ENCODE measurements at regions not wholly inside any gene's neighbourhood (a gene's known extent, or its start where the extent isn't known, plus 50 kb on each side); places are given as distances from the start of the nearest gene placed in this dataset.

DNA sequence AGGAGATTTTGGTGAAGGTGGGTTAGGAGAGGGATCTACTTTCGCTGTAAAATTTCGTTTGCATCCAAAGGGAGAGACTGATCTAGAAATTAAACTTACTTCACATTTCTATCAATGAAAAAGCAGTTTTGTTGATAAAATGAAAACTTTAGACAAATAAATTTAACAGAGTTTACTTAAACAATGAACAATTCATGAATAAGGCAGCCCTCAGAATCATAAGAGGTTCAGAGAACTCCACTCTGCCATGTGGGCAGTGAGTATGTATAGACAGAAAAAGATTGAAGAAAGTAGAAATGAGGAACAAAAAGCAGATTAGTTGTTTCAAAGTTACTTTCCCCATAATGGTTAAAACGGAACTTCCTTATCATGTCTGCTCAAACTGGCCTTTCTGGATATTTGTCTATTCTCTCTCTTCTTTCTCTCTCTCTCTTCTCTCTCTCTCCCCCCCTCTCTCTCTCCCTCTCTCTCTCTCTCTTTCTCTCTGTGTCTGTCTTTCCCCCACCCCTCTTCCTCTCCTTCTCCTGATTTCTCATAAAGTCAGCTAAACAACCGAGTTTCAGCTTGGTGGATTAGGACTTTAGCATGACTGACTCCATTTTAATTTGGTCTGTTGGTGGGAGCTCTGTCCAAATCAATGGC lies 248.9 kb downstream of the TJP1 start:
- Histone ChIP-seq H4K20me1 (ENCODE audit: control insufficient read depth, extremely low read depth, insufficient read depth, low read length) (no peaks in the 10 kb centered on the region), H3K4me2 (ENCODE audit: extremely low read depth, insufficient read depth, low read length) (no peak overlapping the region), H3K27me3 (ENCODE audit: control insufficient read depth, insufficient read depth, low read length) (peaks cover 29% of the 10 kb centered on the region), H3K9ac (ENCODE audit: insufficient read depth, low read length) (no peak overlapping the region), H3K4me1 (ENCODE audit: control insufficient read depth, extremely low read depth, insufficient read depth, low read length) (no peaks in the 10 kb centered on the region), H3K27ac (ENCODE audit: insufficient read depth, low read length) (no peak overlapping the region), H2AFZ (ENCODE audit: low read length) (no peak overlapping the region), H3K4me3 (replicated peaks in 1 of 4; ENCODE audit: control extremely low read depth in 1 of 4, insufficient read depth in 1 of 4, low read depth in 3 of 4, low read length in 4 of 4) (no peak overlapping the region), H3K79me2 (ENCODE audit: control insufficient read depth, insufficient read depth, low read length) (no peaks in the 10 kb centered on the region), H3K9me3 (ENCODE audit: control insufficient read depth, insufficient read depth, low read depth, low read length) (no peaks in the 10 kb centered on the region), H3K36me3 (ENCODE audit: control insufficient read depth, insufficient read depth, low read length) (no peaks in the 10 kb centered on the region)
- DNase-seq (ENCODE audit: low read depth in 2 of 2), result no peak
- TF ChIP-seq, protein P1, sequence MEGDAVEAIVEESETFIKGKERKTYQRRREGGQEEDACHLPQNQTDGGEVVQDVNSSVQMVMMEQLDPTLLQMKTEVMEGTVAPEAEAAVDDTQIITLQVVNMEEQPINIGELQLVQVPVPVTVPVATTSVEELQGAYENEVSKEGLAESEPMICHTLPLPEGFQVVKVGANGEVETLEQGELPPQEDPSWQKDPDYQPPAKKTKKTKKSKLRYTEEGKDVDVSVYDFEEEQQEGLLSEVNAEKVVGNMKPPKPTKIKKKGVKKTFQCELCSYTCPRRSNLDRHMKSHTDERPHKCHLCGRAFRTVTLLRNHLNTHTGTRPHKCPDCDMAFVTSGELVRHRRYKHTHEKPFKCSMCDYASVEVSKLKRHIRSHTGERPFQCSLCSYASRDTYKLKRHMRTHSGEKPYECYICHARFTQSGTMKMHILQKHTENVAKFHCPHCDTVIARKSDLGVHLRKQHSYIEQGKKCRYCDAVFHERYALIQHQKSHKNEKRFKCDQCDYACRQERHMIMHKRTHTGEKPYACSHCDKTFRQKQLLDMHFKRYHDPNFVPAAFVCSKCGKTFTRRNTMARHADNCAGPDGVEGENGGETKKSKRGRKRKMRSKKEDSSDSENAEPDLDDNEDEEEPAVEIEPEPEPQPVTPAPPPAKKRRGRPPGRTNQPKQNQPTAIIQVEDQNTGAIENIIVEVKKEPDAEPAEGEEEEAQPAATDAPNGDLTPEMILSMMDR (conservative IDR thresholded peaks at IDR 0.05 in 1 of 2, IDR thresholded peaks at IDR 0.05 in 1 of 2; ENCODE audit: low read depth in 1 of 2, low read length in 2 of 2), result no peak
- TF ChIP-seq EZH2 (IDR thresholded peaks at IDR 0.05; ENCODE audit: low read length, missing control alignments), result no peak

DNA sequence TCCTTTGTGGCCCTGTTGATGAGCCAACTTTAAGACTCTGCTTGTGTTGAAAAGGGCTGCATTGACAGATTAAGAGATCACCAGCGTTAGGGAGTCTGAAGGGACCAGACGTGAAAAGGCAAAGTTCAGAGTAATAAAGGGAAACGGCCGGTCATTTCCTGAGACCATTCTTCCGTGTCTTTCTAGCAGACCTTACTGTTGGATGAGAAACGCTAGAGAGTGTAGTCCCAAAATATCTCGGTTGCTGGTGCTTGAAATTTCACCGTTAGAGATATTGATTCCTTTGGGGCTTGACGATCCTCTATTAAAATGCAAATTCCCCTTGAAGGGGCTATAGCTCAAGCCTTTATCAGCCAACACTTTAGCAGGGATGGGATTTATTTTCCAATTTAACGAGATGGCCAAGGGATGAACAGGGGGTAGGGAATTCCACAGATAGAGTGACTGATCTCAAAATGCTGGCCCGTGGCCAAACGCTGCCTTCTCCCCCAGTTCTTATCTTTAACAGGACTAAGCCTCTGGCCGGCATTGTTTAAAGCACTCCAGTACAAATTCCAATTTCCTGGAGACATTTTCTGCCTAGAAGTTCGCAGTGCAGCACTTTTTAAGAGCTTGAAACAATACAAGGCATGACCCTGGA lies 250.4 kb downstream of the TJP1 start:
- H3K36me3 ChIP-seq (ENCODE audit: control insufficient read depth, insufficient read depth, low read length), result no peaks in the 10 kb centered on the region
- no peaks in the 10 kb centered on the region for H4K20me1 ChIP-seq (ENCODE audit: control insufficient read depth, extremely low read depth, insufficient read depth, low read length)
- H2AFZ ChIP-seq (ENCODE audit: low read length), result no peak overlapping the region
- no peak overlapping the region for H3K4me2 ChIP-seq (ENCODE audit: extremely low read depth, insufficient read depth, low read length)
- no peaks in the 10 kb centered on the region for H3K9me3 ChIP-seq (ENCODE audit: control insufficient read depth, insufficient read depth, low read depth, low read length)
- H3K79me2 ChIP-seq (ENCODE audit: control insufficient read depth, insufficient read depth, low read length), result no peaks in the 10 kb centered on the region
- no peak overlapping the region for H3K27ac ChIP-seq (ENCODE audit: insufficient read depth, low read length)
- no peaks in the 10 kb centered on the region for H3K4me1 ChIP-seq (ENCODE audit: control insufficient read depth, extremely low read depth, insufficient read depth, low read length)
- H3K4me3 ChIP-seq (replicated peaks in 1 of 4; ENCODE audit: control extremely low read depth in 1 of 4, insufficient read depth in 1 of 4, low read depth in 3 of 4, low read length in 4 of 4), result no peak overlapping the region
- TF ChIP-seq, protein P1 (conservative IDR thresholded peaks at IDR 0.05 in 1 of 2, IDR thresholded peaks at IDR 0.05 in 1 of 2; ENCODE audit: low read depth in 1 of 2, low read length in 2 of 2), result no peak
- peak; percentile 22 for TF ChIP-seq EZH2 (IDR thresholded peaks at IDR 0.05; ENCODE audit: low read length, missing control alignments)
- DNase-seq (ENCODE audit: low read depth in 2 of 2), result peak in 1 of 2 donors; percentile 17
- peaks cover 33% of the 10 kb centered on the region for H3K27me3 ChIP-seq (ENCODE audit: control insufficient read depth, insufficient read depth, low read length)
- no peak overlapping the region for H3K9ac ChIP-seq (ENCODE audit: insufficient read depth, low read length)

DNA sequence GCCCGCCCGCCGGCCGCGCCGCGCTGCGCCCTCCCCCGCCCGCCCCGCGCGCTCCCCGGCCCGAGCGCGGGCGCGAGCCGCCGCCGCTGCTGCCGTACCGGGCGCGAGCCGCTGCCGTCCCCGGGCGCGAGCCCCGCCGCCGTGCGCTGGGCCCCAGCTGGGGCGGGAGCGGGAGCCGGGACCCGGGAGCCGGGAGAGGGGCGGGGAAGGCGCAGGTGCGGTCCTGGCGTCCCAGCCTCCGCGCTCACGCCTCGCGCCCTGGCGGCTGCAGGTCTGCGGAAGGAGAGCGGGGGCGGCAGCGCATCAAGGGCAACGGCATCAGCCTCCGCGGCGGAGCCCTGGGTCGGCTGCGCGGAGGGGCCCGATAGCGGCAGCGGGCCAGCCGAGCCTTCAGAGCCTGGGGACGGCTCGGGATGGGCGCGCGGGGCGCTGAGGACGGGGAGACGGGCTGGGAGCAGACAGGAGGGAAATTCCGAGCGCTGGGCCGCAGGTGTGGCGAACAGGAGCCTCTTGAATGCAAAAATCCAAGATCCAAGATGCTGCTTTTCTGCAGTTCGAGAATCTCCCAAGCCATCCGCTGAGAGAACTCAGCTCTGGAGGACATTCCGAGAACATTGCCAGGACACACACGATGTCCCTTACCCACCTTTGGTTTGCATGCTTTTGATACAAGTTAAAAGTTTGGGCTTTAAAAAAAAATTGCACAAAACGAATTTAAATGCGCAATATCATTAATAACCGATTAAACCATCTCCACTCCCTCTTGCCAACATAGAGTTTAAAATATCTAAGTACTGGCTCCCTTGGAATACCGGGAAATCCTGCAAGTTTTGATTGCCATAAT lies 251.1 kb downstream of the TJP1 start:
- TF ChIP-seq EZH2 (IDR thresholded peaks at IDR 0.05; ENCODE audit: low read length, missing control alignments), result peak; percentile 92
- TF ChIP-seq, protein P1 (conservative IDR thresholded peaks at IDR 0.05 in 1 of 2, IDR thresholded peaks at IDR 0.05 in 1 of 2; ENCODE audit: low read depth in 1 of 2, low read length in 2 of 2), result no peak
- peak; percentile 8 to 25 for DNase-seq (ENCODE audit: low read depth in 2 of 2)
- H3K4me2 ChIP-seq (ENCODE audit: extremely low read depth, insufficient read depth, low read length), result no peak overlapping the region

More for the DNA sequence above, 251.1 kb downstream of the TJP1 start:
- Histone ChIP-seq H3K4me1 (ENCODE audit: control insufficient read depth, extremely low read depth, insufficient read depth, low read length) (no peaks in the 10 kb centered on the region), H4K20me1 (ENCODE audit: control insufficient read depth, extremely low read depth, insufficient read depth, low read length) (no peaks in the 10 kb centered on the region), H3K36me3 (ENCODE audit: control insufficient read depth, insufficient read depth, low read length) (no peaks in the 10 kb centered on the region), H3K79me2 (ENCODE audit: control insufficient read depth, insufficient read depth, low read length) (no peaks in the 10 kb centered on the region), H3K9me3 (ENCODE audit: control insufficient read depth, insufficient read depth, low read depth, low read length) (no peaks in the 10 kb centered on the region), H2AFZ (ENCODE audit: low read length) (no peak overlapping the region), H3K27me3 (ENCODE audit: control insufficient read depth, insufficient read depth, low read length) (peaks cover 33% of the 10 kb centered on the region), H3K9ac (ENCODE audit: insufficient read depth, low read length) (no peak overlapping the region), H3K4me3 (replicated peaks in 1 of 4; ENCODE audit: control extremely low read depth in 1 of 4, insufficient read depth in 1 of 4, low read depth in 3 of 4, low read length in 4 of 4) (no peak overlapping the region), H3K27ac (ENCODE audit: insufficient read depth, low read length) (no peak overlapping the region)

Measured in fibroblast of lung (primary cell).